Superior temporal gyrus (tissue), 1 donor: ENCODE measurements at regions not wholly inside any gene's neighbourhood (a gene's known extent, or its start where the extent isn't known, plus 50 kb on each side); places are given as distances from the start of the nearest gene placed in this dataset.

Experiments
- DNase-seq: peaks from one replicate; pipeline ENCODE4 v3.0.0-alpha.2; 2016; ENCODE audit errors: extremely low spot score

- no peak for DNase-seq
Observed at GRCh38 chr18:7415081-7415894, 151.8 kb upstream of the PTPRM start.

- DNase-seq = no peak
Observed at GRCh38 chr18:7417727-7418126, 149.4 kb upstream of the PTPRM start.

GRCh38 chr18:7429831-7430230 lies 137.3 kb upstream of the PTPRM start:
- DNase-seq = no peak

- no peak for DNase-seq
Observed at GRCh38 chr18:7436166-7436565, 130.9 kb upstream of the PTPRM start.

- no peak for DNase-seq
Observed at GRCh38 chr18:7437870-7438269, 129.2 kb upstream of the PTPRM start.

- no peak for DNase-seq
Observed at GRCh38 chr18:7438646-7439045, 128.5 kb upstream of the PTPRM start.

- no peak for DNase-seq
Observed at GRCh38 chr18:7447318-7448028, 119.6 kb upstream of the PTPRM start.

- peak; percentile 22 for DNase-seq
Observed at GRCh38 chr18:7452331-7452730, 114.8 kb upstream of the PTPRM start.

GRCh38 chr18:7454429-7454828 lies 112.7 kb upstream of the PTPRM start:
- no peak for DNase-seq

GRCh38 chr18:7456376-7456775 lies 110.7 kb upstream of the PTPRM start:
- no peak for DNase-seq

GRCh38 chr18:7457262-7457661 lies 109.9 kb upstream of the PTPRM start:
- DNase-seq = no peak

- DNase-seq = no peak
Observed at GRCh38 chr18:7458884-7459283, 108.2 kb upstream of the PTPRM start.

- DNase-seq = peak; percentile 69
Observed at GRCh38 chr18:7459851-7460770, 107.0 kb upstream of the PTPRM start.

- DNase-seq = no peak
Observed at GRCh38 chr18:7464245-7464966, 102.7 kb upstream of the PTPRM start.

GRCh38 chr18:7466190-7466589 lies 100.9 kb upstream of the PTPRM start:
- no peak for DNase-seq

- no peak for DNase-seq
Observed at GRCh38 chr18:7467708-7468466, 99.2 kb upstream of the PTPRM start.

GRCh38 chr18:7470101-7470500 lies 97.0 kb upstream of the PTPRM start:
- DNase-seq = no peak

- DNase-seq = no peak
Observed at GRCh38 chr18:7470503-7470902, 96.6 kb upstream of the PTPRM start.

- DNase-seq = no peak
Observed at GRCh38 chr18:7476386-7476785, 90.7 kb upstream of the PTPRM start.

GRCh38 chr18:7479756-7480155 lies 87.4 kb upstream of the PTPRM start:
- DNase-seq = no peak

GRCh38 chr18:7480879-7481278 lies 86.2 kb upstream of the PTPRM start:
- DNase-seq = no peak
